Right lobe of liver (tissue), 6 donors: ENCODE measurements at regions not wholly inside any gene's neighbourhood (a gene's known extent, or its start where the extent isn't known, plus 50 kb on each side); places are given as distances from the start of the nearest gene placed in this dataset.

ENCODE experiments used
- ATAC-seq, 4 donors: fragments of 200-7000 bp; cut with Tn5 transposase; one replicate each; pipeline ENCODE4 v1.9.1; 2020; ENCODE audit warnings: mild to moderate bottlenecking in 4 of 4, moderate library complexity in 4 of 4
- DNase-seq, 3 donors: peaks; one replicate each; pipeline ENCODE4 v3.0.0-alpha.2; 2020
- H3K27ac ChIP-seq, 3 donors: fragments of 200-600 bp; one replicate each; pipeline ENCODE4 v1.8.0; 2022
- H3K27me3 ChIP-seq, 2 donors: fragments of 200-600 bp; one replicate each; pipeline ENCODE4 v1.8.0; 2022
- H3K36me3 ChIP-seq, 4 donors: fragments of 200-600 bp; sonication (generic) in 1 of 4; one replicate each; pipeline versions ENCODE4 v1.5.1 to v1.8.0; 2017 to 2022; ENCODE audit warnings: control low read depth in 1 of 4
- H3K4me1 ChIP-seq, 4 donors: fragments of 200-600 bp; sonication (generic) in 1 of 4; one replicate each; pipeline versions ENCODE4 v1.5.1 to v1.8.0; 2017 to 2022; ENCODE audit warnings: control low read depth in 1 of 4
- H3K4me3 ChIP-seq, 3 donors: fragments of 200-600 bp; one replicate each; pipeline ENCODE4 v1.8.0; 2022
- H3K9me3 ChIP-seq, 4 donors: fragments of 200-600 bp; sonication (generic) in 1 of 4; one replicate each; pipeline versions ENCODE4 v1.5.1 to v1.8.0; 2017 to 2022; ENCODE audit warnings: control low read depth in 1 of 4
- POLR2A ChIP-seq: fragments of 450-650 bp; IDR thresholded peaks from one replicate; pipeline ENCODE4 v1.6.1; 2017; ENCODE audit warnings: antibody characterized with exemption, mild to moderate bottlenecking
- WGBS: methylation state at CpG from one replicate; pipeline ENCODE4 v1.1.6; 2018; ENCODE audit warnings: low coverage, low lambda C conversion rate; ENCODE audit not compliant: insufficient coverage; ENCODE audit errors: missing lambda C conversion rate; 5-methylcytosine and 5-hydroxymethylcytosine counted together
- intact Hi-C, 2 donors: fragments of 100-400 bp; cut with DNase I; formaldehyde crosslinking; loops; one replicate each; pipeline versions ENCODE4 v1.11.2 to v1.14.1; 2022
- TF ChIP-seq, protein P1 (sequence below), 4 donors: fragments of 200-600 bp in 3 of 4; fragments of 450-650 bp in 1 of 4; IDR thresholded peaks; one replicate each; pipeline versions ENCODE4 v1.5.1 to v1.8.0; 2016 to 2022; ENCODE audit warnings: antibody characterized with exemption in 4 of 4, mild to moderate bottlenecking in 2 of 4
- donor health status: DM: no; HTN: yes; CAD: no.
- donor health status: DM: no; HTN: no; CAD: no.
- donor health status: DM: no; HTN: no; CAD: no.
- donor health status: DM: no; HTN: yes; CAD: no.
- donor health status: DM: no; HTN: yes; CAD: no.

- intact Hi-C loops: no loop called here
- 3% methylated on average over 1 of the region's 1 CpG for WGBS
These were observed 1252.1 kb upstream of the CADM2 start for GRCh38 chr3:83706669-83707068.

GRCh38 chr3:83715307-83715706 lies 1243.5 kb upstream of the CADM2 start:
- Histone ChIP-seq H3K36me3 (no peaks in the 10 kb centered on the region), H3K4me3 (no peak overlapping the region), H3K9me3 (no peaks in the 10 kb centered on the region), H3K4me1 (no peaks in the 10 kb centered on the region), H3K27ac (no peak overlapping the region), H3K27me3 (peaks cover 0 to 3% of the 10 kb centered on the region in 2 donors)
- TF ChIP-seq, protein P1, sequence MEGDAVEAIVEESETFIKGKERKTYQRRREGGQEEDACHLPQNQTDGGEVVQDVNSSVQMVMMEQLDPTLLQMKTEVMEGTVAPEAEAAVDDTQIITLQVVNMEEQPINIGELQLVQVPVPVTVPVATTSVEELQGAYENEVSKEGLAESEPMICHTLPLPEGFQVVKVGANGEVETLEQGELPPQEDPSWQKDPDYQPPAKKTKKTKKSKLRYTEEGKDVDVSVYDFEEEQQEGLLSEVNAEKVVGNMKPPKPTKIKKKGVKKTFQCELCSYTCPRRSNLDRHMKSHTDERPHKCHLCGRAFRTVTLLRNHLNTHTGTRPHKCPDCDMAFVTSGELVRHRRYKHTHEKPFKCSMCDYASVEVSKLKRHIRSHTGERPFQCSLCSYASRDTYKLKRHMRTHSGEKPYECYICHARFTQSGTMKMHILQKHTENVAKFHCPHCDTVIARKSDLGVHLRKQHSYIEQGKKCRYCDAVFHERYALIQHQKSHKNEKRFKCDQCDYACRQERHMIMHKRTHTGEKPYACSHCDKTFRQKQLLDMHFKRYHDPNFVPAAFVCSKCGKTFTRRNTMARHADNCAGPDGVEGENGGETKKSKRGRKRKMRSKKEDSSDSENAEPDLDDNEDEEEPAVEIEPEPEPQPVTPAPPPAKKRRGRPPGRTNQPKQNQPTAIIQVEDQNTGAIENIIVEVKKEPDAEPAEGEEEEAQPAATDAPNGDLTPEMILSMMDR (IDR thresholded peaks at IDR 0.05): no peak
- no peak for TF ChIP-seq POLR2A
- WGBS: 35% methylated on average over 5 of the region's 5 CpGs
- intact Hi-C loops: no loop called here
- DNase-seq: no peak
- ATAC-seq: no peak

More at GRCh38 chr3:83706669-83707068, 1252.1 kb upstream of the CADM2 start:
- no peaks in the 10 kb centered on the region for H3K27me3 ChIP-seq
- TF ChIP-seq POLR2A: no peak
- TF ChIP-seq, protein P1 (IDR thresholded peaks at IDR 0.05): no peak
- H3K9me3 ChIP-seq: no peaks in the 10 kb centered on the region
- DNase-seq (no peak), ATAC-seq (no peak)
- H3K36me3 ChIP-seq: no peaks in the 10 kb centered on the region
- no peak overlapping the region for H3K27ac ChIP-seq
- no peak overlapping the region for H3K4me3 ChIP-seq
- H3K4me1 ChIP-seq: no peaks in the 10 kb centered on the region

- DNase-seq: no peak
- no peak for TF ChIP-seq POLR2A
- TF ChIP-seq, protein P1 (IDR thresholded peaks at IDR 0.05): no peak
- Histone ChIP-seq H3K4me3 (no peak overlapping the region), H3K36me3 (no peaks in the 10 kb centered on the region), H3K9me3 (no peaks in the 10 kb centered on the region), H3K4me1 (no peaks in the 10 kb centered on the region), H3K27ac (no peak overlapping the region), H3K27me3 (no peaks in the 10 kb centered on the region)
- 33% methylated on average over 1 of the region's 1 CpG for WGBS
- ATAC-seq: no peak
- intact Hi-C loops: no loop called here
These were observed 1229.2 kb upstream of the CADM2 start for GRCh38 chr3:83729576-83729975.

DNA sequence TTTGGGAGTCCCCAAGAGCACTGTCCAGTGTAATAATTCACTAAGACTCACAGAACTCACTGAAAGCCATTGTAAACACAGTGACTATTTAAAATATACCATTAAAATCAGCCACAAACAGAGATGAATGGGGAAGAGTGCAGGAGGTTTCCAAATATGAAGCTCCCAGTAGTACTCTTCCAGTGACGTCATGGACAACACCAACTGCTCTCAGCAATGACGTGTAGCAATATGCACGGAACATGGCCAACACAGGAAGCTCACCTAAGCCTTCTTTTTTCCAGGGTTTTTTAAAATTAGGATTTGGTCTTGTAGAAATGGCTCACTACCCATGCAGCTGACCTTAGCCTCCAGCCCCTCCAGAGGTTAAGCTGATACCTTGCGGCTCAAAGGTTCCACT lies 1224.1 kb upstream of the CADM2 start:
- no peaks in the 10 kb centered on the region for H3K36me3 ChIP-seq
- no peaks in the 10 kb centered on the region for H3K9me3 ChIP-seq
- no peak overlapping the region for H3K27ac ChIP-seq
- 68% methylated on average over 4 of the region's 4 CpGs for WGBS
- no peaks in the 10 kb centered on the region for H3K4me1 ChIP-seq
- DNase-seq (no peak), ATAC-seq (no peak)
- no peak overlapping the region for H3K4me3 ChIP-seq
- no peak for TF ChIP-seq POLR2A
- TF ChIP-seq, protein P1 (IDR thresholded peaks at IDR 0.05): no peak
- H3K27me3 ChIP-seq: no peaks in the 10 kb centered on the region
- intact Hi-C loops: no loop called here

DNA sequence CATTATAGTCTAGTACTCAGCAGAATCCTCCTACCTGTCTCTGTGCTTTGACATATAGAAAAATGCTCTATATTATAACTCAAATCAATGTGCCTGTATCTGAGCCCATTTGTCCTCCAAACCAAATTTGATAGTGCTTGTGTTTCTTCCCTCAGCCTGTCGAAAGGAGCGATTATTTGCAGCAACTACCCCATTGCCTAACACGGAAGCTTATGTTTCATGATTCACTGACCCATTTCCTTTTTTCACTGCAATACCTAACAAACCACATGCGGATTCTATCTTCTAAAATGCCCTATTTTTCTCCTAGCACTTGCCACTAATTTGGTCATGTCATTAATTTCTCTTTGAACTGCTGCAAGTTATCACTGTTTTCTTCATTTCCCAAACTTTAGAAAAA lies 1220.6 kb upstream of the CADM2 start:
- TF ChIP-seq POLR2A: no peak
- TF ChIP-seq, protein P1 (IDR thresholded peaks at IDR 0.05): no peak
- H3K9me3 ChIP-seq: no peaks in the 10 kb centered on the region
- ATAC-seq (no peak), DNase-seq (no peak)
- no peak overlapping the region for H3K27ac ChIP-seq
- H3K4me3 ChIP-seq: no peak overlapping the region
- 44% methylated on average over 4 of the region's 4 CpGs for WGBS
- intact Hi-C loops: no loop called here
- no peaks in the 10 kb centered on the region for H3K36me3 ChIP-seq
- no peaks in the 10 kb centered on the region for H3K4me1 ChIP-seq
- no peaks in the 10 kb centered on the region for H3K27me3 ChIP-seq
